T-helper 1 cell treated with Interleukin-12 subunit alpha and Interleukin-12 subunit beta and Interleukin-4 antibody, amounts not matched to agents 30 ng/mL and 1 ng/mL, for 36 hours (primary cell): ENCODE measurements at regions not wholly inside any gene's neighbourhood (a gene's known extent, or its start where the extent isn't known, plus 50 kb on each side); places are given as distances from the start of the nearest gene placed in this dataset.
"Not testable (repeated sequence)": the region's sequence is repeated elsewhere in the genome, so short reads cannot be mapped to it uniquely, and the experiment has no call there.

Source experiments
- intact Hi-C: fragments of 100-400 bp; cut with micrococcal nuclease; formaldehyde crosslinking; loops from one replicate; pipeline ENCODE4 v1.15.1; 2024

DNA sequence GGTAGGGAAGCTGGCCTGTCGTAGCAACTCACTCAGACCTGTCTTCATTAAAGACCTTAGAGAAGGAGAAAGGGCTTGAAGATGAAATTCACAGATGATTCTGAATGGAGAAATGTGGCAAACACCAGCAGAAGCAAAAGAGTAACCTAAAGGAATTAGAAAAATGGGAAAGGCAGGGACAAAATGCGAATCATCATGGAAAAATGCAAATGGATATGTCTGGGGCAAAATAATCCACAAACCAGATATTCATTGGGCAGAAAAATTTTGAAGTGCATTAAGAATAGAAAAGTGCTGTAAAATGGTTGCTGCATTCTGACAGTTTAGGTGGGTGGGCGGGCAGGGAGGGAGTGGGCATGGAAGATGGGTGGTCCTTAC lies 156.9 kb upstream of the RASGRP1 start:
- intact Hi-C loops: no loop called here

DNA sequence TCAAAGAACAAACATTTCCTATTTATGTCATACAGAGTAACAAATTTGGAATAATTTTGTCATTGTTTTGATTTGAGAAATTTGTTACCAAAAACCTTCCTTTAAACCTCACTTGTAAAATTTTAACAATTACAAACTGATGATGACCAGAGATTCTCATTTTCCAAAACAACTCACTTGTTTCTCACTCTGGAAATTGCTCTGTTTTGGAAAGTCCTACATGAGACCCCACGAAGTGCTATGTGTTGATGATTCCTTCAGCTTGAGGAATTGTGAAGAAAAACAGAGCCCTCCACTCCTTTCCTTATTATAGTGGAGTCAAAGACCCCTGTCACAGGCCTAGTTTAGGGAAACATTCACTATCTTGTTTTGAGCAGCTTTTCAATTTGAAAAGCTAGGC lies 157.6 kb upstream of the RASGRP1 start:
- intact Hi-C loops: no loop called here

DNA sequence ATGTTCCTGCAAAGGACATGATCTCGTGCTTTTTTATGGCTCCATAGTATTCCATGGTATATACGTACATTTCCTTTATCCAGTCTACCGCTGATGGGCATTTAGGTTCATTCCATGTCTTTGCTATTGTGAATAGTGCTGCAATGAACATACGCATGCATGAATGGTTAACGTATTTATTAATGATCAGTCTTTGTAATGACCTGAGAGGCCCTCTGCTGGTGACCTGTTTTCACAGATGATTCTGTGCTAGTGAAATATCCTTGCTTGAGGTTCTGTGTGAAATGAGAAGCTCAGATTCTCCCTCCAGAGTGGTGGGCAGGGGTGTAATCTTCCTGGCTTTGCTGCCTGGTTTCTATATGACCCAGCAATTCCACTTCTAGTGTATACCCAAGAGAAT lies 160.2 kb upstream of the RASGRP1 start:
- intact Hi-C loops: no loop called here

DNA sequence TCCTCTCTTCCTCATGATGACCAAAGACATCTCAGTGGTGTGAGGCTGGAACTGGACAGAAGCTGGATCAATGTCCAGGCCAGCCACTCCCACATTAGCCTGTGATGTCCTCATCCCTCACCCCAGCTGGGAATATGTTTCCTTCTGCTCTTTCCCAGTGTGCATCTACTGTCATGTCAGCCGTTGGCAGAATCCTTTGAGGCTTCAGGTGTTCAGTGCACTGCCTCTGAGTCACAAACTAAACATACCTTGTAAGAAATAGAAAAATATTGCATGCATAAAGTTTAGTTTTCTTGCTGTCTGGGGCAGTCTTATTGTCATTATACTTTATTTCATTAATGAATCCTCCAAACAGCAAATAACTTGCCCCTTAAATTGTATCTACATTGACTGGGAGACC lies 161.6 kb upstream of the RASGRP1 start:
- intact Hi-C loops: no loop called here

DNA sequence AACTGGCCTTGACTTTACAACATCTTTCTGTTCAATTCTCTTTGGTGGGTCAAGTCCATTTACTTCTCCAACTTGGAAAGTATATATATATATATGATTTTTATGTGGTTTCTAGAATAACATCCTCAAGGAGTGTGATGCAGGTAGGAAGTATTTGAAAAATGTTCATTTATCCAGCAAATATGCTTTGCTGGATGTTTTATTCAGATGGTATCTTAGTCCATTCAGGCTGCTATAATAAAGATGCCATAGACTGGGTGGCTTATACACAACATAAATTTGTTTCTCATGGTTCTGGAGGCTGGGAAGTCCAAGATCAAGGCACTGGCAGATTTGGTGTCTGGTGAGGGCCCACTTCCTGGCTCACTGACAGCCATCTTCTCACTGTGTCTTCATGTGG lies 168.7 kb upstream of the RASGRP1 start:
- intact Hi-C loops: no loop called here

- intact Hi-C loops: no loop called here
These were observed 175.6 kb upstream of the RASGRP1 start for GRCh38 chr15:38740206-38740605.

GRCh38 chr15:38743147-38743546 lies 178.5 kb upstream of the RASGRP1 start:
- intact Hi-C loops: no loop called here

GRCh38 chr15:38745126-38745525 lies 180.5 kb upstream of the RASGRP1 start:
- intact Hi-C loops: no loop called here

DNA sequence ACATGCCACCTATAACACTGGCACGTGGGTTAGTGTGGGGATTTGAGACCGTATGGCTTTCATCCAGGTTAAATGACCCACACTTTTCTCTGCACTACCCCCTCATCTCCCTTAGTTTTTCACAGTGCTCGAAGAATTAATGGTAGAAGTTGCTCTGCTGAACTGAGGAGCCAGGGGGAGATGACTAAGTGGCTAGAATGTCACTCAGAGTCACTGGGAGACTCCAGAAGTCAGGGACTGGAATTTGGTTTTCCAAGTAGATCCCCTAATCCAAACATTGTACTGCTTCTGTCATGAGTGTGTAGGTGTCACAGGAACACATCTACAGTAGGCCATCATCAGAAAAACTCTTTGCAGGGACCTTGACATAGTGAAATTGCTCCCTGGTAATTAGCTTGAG lies 181.0 kb upstream of the RASGRP1 start:
- intact Hi-C loops: no loop called here

GRCh38 chr15:38746211-38746610 lies 181.6 kb upstream of the RASGRP1 start:
- intact Hi-C loops: no loop called here

DNA sequence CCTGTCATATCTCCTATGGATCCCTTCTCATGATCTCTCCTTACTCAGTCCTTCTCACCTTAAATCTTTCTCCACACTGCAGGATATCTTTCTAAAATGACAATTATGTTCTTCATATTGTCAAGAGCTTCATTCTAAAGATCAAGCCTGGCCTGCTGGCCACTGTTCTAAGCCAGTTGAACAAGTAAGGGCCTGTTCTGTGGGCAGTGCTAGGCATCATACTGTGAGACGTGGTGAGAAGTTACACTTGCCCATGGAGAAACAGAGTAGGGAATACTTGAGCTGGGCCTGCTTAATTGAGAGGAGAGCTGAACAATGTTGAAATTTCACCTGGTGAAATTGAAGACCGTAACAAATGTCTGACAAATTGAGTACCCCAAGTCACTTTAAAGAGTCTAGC lies 184.1 kb upstream of the RASGRP1 start:
- intact Hi-C loops: no loop called here

DNA sequence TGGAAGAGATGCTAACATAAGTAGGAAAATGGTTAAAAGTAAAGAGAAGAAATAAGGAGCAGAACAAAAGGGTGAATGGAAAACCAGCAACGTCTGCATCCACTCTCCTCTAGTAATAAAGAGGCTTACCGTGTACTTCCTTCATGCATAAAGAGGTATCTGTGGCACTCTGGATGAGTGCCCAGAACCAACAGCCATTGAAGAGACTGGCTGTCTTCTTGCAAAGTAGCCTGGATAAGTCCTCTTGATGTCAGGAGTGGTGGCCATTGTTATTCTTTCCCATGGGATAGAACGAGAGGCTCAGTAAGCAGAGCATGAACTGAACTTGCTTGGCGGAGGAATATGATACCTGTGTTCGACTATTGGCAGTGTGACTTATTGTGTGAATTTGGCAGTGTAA lies 186.2 kb upstream of the RASGRP1 start:
- intact Hi-C loops: no loop called here

DNA sequence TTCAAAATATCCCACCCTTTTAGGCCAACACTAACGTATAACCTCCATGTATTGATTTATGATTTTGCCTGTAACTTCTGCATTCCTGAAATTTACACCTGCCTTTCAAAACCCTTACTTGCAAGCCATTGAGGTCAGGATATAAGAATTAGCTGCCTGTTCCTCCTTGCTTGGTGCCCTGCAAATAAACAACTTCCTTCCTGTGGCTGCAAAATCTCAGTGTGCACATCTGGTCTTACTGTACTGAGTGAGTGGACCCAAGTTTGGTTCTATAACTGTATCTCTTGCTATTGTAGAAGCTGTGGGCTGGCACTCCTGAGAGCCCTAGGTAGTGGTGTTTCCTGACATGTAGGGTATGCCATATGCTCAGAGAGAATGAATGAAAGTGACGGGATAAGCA lies 191.1 kb upstream of the RASGRP1 start:
- intact Hi-C loops: no loop called here

- intact Hi-C loops: no loop called here
These were observed 191.8 kb upstream of the RASGRP1 start for GRCh38 chr15:38756441-38756840.

- intact Hi-C loops: no loop called here
These were observed 193.4 kb upstream of the RASGRP1 start for GRCh38 chr15:38758043-38758442.

GRCh38 chr15:38761681-38762080 lies 197.1 kb upstream of the RASGRP1 start:
- intact Hi-C loops: no loop called here

DNA sequence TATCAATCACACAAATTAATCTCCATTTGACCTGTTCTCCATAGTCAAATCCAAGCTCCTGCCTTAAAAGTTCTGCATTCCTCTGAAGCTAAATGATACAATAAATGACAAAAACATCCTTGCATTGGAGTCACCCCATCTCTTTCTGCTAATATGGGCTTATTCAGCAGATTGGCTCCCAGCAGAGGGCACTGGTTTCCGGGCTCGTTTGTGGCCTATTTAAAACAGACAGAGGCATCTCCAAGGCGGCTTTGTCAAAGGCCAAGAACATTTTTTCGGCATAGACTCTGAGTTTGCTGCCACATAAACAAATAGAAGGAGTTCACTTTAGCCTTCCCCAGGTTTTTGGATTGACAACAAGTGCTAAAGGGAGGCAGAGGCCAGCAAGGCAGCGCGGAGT lies 204.4 kb upstream of the RASGRP1 start:
- intact Hi-C loops: no loop called here

DNA sequence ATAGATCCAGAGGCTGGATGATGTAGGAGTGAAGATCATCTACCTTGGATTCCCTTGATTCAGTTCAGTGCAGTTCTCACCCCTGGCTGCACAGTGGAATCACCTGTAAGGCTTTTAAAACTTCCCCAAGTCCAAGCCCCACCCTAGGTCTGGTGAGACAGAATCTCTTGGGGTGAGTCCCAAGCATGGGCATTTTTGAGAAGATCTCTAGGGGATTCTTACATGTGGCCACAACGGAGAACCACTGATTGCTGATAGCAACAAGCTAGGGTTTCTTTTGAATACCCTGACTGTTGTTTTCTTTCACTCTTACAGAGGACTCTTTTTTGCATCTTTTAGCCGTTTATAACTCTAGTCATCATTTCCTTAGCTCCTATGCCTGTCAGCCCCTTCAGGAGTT lies 204.9 kb upstream of the RASGRP1 start:
- intact Hi-C loops: no loop called here

DNA sequence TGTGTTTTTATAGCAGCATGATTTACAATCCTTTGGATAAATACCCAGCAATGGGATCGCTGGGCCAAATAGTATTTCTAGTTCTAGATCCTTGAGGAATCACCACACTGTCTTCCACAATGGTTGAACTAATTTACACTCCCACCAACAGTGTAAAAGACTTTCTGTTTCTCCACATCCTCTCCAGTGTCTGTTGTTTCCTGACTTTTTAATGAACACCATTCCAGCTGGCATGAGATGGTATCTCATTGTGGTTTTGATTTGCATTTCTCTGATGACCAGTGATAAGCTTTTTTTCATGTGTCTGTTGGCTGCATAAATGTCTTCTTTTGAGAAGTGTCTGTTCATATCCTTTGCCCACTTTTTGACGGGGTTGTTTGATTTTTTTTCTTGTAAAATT lies 209.5 kb upstream of the RASGRP1 start:
- intact Hi-C loops: not testable (repeated sequence)

- intact Hi-C loops: no loop called here
These were observed 216.6 kb upstream of the RASGRP1 start for GRCh38 chr15:38781196-38781595.

- intact Hi-C loops: no loop called here
These were observed 217.5 kb upstream of the RASGRP1 start for GRCh38 chr15:38782156-38782555.

- intact Hi-C loops: no loop called here
These were observed 224.3 kb upstream of the RASGRP1 start for GRCh38 chr15:38788918-38789317.

- intact Hi-C loops: no loop called here
These were observed 225.0 kb upstream of the RASGRP1 start for GRCh38 chr15:38789566-38789965.

DNA sequence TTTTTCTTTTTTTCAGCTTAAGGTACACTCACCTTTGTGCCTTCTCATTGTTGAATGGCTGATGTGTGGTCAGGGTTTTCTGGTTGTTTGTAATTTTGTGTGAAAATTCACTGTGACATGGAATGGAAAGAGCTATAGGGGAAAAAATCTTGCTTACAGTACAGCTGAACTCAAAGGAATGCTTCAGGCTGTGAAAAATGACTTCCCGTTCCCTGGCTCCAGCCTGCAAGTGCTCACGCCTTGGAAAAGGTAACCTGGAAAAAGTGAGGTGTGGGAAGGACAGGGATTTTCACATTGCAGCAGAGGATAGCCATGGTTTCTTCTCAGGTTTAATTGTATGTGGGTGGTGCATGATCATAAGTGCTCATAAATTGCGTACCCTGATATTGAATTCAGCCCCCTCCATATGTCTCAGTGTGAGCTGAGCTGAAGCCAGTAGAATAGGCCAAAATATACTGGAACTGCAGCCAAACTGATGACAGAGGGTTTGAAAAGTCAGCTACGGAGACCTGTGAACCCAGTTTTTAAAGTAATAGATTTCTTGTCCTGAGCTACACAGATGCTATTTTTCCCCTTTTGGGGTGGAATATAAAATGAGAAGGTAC lies 228.7 kb upstream of the RASGRP1 start:
- intact Hi-C loops: no loop called here
